ENCODE measurements at regions not wholly inside any gene's neighbourhood (a gene's known extent, or its start where the extent isn't known, plus 50 kb on each side); places are given as distances from the start of the nearest gene placed in this dataset.
"Not testable (repeated sequence)": the region's sequence is repeated elsewhere in the genome, so short reads cannot be mapped to it uniquely, and the experiment has no call there.

GRCh38 chr17:53470626-53471025 lies 352.1 kb upstream of the KIF2B start:
- H3K4me3 ChIP-seq (ENCODE audit: low read depth, low read length), result no peak overlapping the region
- DNase-seq (ENCODE audit: low read depth), result no peak
- TF ChIP-seq MYC (IDR thresholded peaks at IDR 0.05; ENCODE audit: low read depth, low read length) (no peak), POLR2A (IDR thresholded peaks at IDR 0.05; ENCODE audit: extremely low read depth, insufficient read length) (no peak)
- TF ChIP-seq, protein P1, sequence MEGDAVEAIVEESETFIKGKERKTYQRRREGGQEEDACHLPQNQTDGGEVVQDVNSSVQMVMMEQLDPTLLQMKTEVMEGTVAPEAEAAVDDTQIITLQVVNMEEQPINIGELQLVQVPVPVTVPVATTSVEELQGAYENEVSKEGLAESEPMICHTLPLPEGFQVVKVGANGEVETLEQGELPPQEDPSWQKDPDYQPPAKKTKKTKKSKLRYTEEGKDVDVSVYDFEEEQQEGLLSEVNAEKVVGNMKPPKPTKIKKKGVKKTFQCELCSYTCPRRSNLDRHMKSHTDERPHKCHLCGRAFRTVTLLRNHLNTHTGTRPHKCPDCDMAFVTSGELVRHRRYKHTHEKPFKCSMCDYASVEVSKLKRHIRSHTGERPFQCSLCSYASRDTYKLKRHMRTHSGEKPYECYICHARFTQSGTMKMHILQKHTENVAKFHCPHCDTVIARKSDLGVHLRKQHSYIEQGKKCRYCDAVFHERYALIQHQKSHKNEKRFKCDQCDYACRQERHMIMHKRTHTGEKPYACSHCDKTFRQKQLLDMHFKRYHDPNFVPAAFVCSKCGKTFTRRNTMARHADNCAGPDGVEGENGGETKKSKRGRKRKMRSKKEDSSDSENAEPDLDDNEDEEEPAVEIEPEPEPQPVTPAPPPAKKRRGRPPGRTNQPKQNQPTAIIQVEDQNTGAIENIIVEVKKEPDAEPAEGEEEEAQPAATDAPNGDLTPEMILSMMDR (IDR thresholded peaks at IDR 0.05; ENCODE audit: low read depth, low read length), result no peak
- TF ChIP-seq, protein P2, sequence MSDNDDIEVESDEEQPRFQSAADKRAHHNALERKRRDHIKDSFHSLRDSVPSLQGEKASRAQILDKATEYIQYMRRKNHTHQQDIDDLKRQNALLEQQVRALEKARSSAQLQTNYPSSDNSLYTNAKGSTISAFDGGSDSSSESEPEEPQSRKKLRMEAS (IDR thresholded peaks at IDR 0.05; ENCODE audit: low read depth, low read length), result no peak

DNA sequence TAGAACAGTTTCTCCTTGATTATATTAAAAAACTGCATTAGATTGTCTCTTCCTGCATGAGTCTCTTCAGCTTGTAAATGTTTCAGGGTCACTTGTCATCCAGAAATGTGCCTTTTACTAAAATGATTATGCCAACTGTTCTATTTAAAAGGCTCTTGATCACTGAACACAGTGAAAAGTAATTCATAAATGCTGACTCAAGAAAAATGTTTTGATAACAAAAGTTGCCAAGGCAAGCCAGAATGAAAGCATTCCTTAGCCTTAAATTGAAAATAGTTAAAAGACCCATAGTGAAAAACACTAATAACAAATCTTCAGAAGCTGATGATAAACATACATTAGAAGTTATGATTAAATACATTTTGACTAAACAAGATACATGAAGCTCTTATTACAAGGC lies 356.0 kb upstream of the KIF2B start:
- no peak overlapping the region for H3K4me3 ChIP-seq (ENCODE audit: low read depth, low read length)
- TF ChIP-seq POLR2A (IDR thresholded peaks at IDR 0.05; ENCODE audit: extremely low read depth, insufficient read length) (no peak), MYC (IDR thresholded peaks at IDR 0.05; ENCODE audit: low read depth, low read length) (no peak)
- TF ChIP-seq, protein P2 (IDR thresholded peaks at IDR 0.05; ENCODE audit: low read depth, low read length), result no peak
- TF ChIP-seq, protein P1 (IDR thresholded peaks at IDR 0.05; ENCODE audit: low read depth, low read length), result no peak
- no peak for DNase-seq (ENCODE audit: low read depth)

DNA sequence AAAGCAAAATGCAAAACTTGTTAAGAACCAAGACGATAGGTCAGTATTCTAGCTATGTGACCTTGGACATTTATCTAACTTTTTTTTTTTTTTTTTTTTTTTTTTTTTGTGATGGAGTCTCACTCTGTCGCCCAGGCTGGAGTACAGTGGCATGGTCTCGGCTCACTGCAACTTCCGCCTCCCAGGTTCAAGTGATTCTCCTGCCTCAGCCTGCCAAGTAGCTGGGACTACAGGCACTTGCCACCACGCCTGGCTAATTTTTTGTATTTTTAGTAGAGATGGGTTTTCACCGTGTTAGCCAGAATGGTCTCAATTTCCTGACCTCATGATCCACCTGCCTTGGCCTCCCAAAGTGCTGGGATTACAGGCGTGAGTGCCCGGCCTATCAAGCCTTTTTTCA lies 358.3 kb upstream of the KIF2B start:
- not testable (repeated sequence) for H3K4me3 ChIP-seq (ENCODE audit: low read depth, low read length)

DNA sequence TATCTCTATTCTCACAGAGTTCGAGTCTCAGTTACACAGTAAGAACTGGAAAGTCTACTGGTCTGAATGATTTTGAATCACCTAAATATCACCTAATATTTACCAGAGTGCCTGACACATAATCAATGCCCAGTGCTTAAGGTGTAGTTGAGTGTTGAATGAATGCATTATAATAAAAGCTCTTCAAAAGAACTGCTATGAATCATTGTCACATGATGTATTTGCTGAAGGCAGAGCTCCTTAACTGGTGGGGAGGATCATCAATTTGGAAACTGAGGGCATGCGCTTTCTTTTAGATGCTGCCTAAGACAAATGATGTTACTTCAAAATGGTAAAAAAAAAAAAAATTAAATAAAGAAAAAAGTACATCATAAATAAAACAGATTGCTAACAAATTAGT lies 359.4 kb upstream of the KIF2B start:
- no peak for DNase-seq (ENCODE audit: low read depth)
- TF ChIP-seq, protein P2 (IDR thresholded peaks at IDR 0.05; ENCODE audit: low read depth, low read length), result no peak
- TF ChIP-seq POLR2A (IDR thresholded peaks at IDR 0.05; ENCODE audit: extremely low read depth, insufficient read length) (no peak), MYC (IDR thresholded peaks at IDR 0.05; ENCODE audit: low read depth, low read length) (no peak)
- TF ChIP-seq, protein P1 (IDR thresholded peaks at IDR 0.05; ENCODE audit: low read depth, low read length), result no peak

More for the DNA sequence above, 358.3 kb upstream of the KIF2B start:
- not testable (repeated sequence) for DNase-seq (ENCODE audit: low read depth)

GRCh38 chr17:53462393-53462811 lies 360.3 kb upstream of the KIF2B start:
- TF ChIP-seq, protein P1 (IDR thresholded peaks at IDR 0.05; ENCODE audit: low read depth, low read length), result no peak
- TF ChIP-seq MYC (IDR thresholded peaks at IDR 0.05; ENCODE audit: low read depth, low read length), result no peak
- TF ChIP-seq, protein P2 (IDR thresholded peaks at IDR 0.05; ENCODE audit: low read depth, low read length), result no peak
- no peak for TF ChIP-seq POLR2A (IDR thresholded peaks at IDR 0.05; ENCODE audit: extremely low read depth, insufficient read length)
- DNase-seq (ENCODE audit: low read depth), result no peak
- H3K4me3 ChIP-seq (ENCODE audit: low read depth, low read length), result no peak overlapping the region

More for the DNA sequence above, 359.4 kb upstream of the KIF2B start:
- no peak overlapping the region for H3K4me3 ChIP-seq (ENCODE audit: low read depth, low read length)

- not testable (repeated sequence) for DNase-seq (ENCODE audit: low read depth); H3K4me3 ChIP-seq (ENCODE audit: low read depth, low read length)
These were observed 366.8 kb upstream of the KIF2B start for GRCh38 chr17:53455943-53456342.

GRCh38 chr17:53454337-53454736 lies 368.4 kb upstream of the KIF2B start:
- no peak for TF ChIP-seq MYC (IDR thresholded peaks at IDR 0.05; ENCODE audit: low read depth, low read length)
- TF ChIP-seq, protein P2 (IDR thresholded peaks at IDR 0.05; ENCODE audit: low read depth, low read length), result no peak
- TF ChIP-seq POLR2A (IDR thresholded peaks at IDR 0.05; ENCODE audit: extremely low read depth, insufficient read length), result no peak
- TF ChIP-seq, protein P1 (IDR thresholded peaks at IDR 0.05; ENCODE audit: low read depth, low read length), result no peak
- DNase-seq (ENCODE audit: low read depth), result no peak
- H3K4me3 ChIP-seq (ENCODE audit: low read depth, low read length), result no peak overlapping the region
